Heart right ventricle (tissue), 16 donors: ENCODE measurements at regions not wholly inside any gene's neighbourhood (a gene's known extent, or its start where the extent isn't known, plus 50 kb on each side); places are given as distances from the start of the nearest gene placed in this dataset.

Experiments
- ATAC-seq, 8 donors: fragments of 200-7000 bp; cut with Tn5 transposase; one replicate each; pipeline ENCODE4 v1.9.1; 2020; ENCODE audit warnings: mild to moderate bottlenecking in 8 of 8, moderate library complexity in 8 of 8, moderate number of reproducible peaks in 1 of 8
- DNase-seq, 2 donors: peaks; one replicate each; pipeline ENCODE4 v3.0.0-alpha.2; 2020
- H3K27ac ChIP-seq, 10 donors: fragments of 200-600 bp; sonication (generic) in 2 of 10; one replicate each; pipeline versions ENCODE4 v1.5.0 to v1.8.0; 2020 to 2022; ENCODE audit warnings: mild to moderate bottlenecking in 3 of 10
- H3K27me3 ChIP-seq, 7 donors: fragments of 200-600 bp; one replicate each; pipeline ENCODE4 v1.8.0; 2021 to 2022; ENCODE audit warnings: mild to moderate bottlenecking in 2 of 7
- H3K36me3 ChIP-seq, 9 donors: fragments of 200-600 bp; sonication (generic) in 1 of 9; one replicate each; pipeline versions ENCODE4 v1.5.0 to v1.8.0; 2020 to 2022; ENCODE audit warnings: mild to moderate bottlenecking in 2 of 9
- H3K4me1 ChIP-seq, 9 donors: fragments of 200-600 bp; sonication (generic) in 1 of 9; one replicate each; pipeline versions ENCODE4 v1.5.0 to v1.8.0; 2020 to 2022; ENCODE audit warnings: mild to moderate bottlenecking in 4 of 9
- H3K4me3 ChIP-seq, 10 donors: fragments of 200-600 bp; sonication (generic) in 2 of 10; one replicate each; pipeline versions ENCODE4 v1.5.0 to v1.8.0; 2020 to 2022; ENCODE audit warnings: mild to moderate bottlenecking in 7 of 10, moderate library complexity in 2 of 10
- H3K9me3 ChIP-seq, 11 donors: fragments of 200-600 bp in 10 of 11; sonication (generic) in 2 of 11; one replicate each; pipeline versions ENCODE4 v1.5.0 to v1.8.0; 2013 to 2022; ENCODE audit warnings: mild to moderate bottlenecking in 2 of 11, control low read depth in 1 of 11, moderate library complexity in 1 of 11
- WGBS, 2 donors: extraction: QIAGEN DNeasy Blood & Tissue Kit; methylation state at CpG; one replicate each; pipeline ENCODE4 v1.1.7; 2013; ENCODE audit warnings: inconsistent platforms in 1 of 2; 5-methylcytosine and 5-hydroxymethylcytosine counted together
- intact Hi-C, 10 donors: fragments of 100-400 bp; cut with DNase I; formaldehyde crosslinking; loops; one replicate each; pipeline versions ENCODE4 v1.11.1 to v1.14.2; 2022
- TF ChIP-seq, protein P1 (sequence below), 9 donors: fragments of 200-600 bp; sonication (generic) in 2 of 9; IDR thresholded peaks; one replicate each; pipeline versions ENCODE4 v1.5.0 to v1.8.0; 2021 to 2022; ENCODE audit warnings: antibody characterized with exemption in 9 of 9, mild to moderate bottlenecking in 5 of 9, moderate library complexity in 1 of 9
- donor health status: Arrhythmogenic right ventricular cardiomyopathy.
- donor health status: ischemic (EF 13 %, LVEDD 7.1; RV severe dilation, severe dysfunction).
- donor health status: healthy with polysubstance abuse.
- donor health status: DM: no; HTN: yes; CAD: no.
- donor health status: DM: no; HTN: no; CAD: no.
- donor health status: ischemic (EF 25% LVEDD 6.9; RV normal size, moderate dysfunction).
- donor health status: ischemic (EF 25% LVEDD 5.7; RV mildly dilated, moderate dysfunction).
- donor health status: healthy.
- donor health status: DM: yes; HTN: yes; CAD: no.
- donor health status: Ischemic cardiomyopathy.
- donor health status: ischemic (EF 35%, LVEDD 5.7; RV mildly dilated, moderate dysfunction).
- donor health status: nonischemic (EF 11% LVEDD 7.7; RV severe dilation, severe dysfunction).
- donor health status: DM: yes; HTN: yes; CAD: no.
- donor health status: PGD.
- donor health status: ischemic (EF 29% LVEDD 5.4; RV normal size, mild dysfunction).
- donor health status: nonischemic (EF 23%, LVEDD 6.1; RV moderate dilation, normal function).

DNA sequence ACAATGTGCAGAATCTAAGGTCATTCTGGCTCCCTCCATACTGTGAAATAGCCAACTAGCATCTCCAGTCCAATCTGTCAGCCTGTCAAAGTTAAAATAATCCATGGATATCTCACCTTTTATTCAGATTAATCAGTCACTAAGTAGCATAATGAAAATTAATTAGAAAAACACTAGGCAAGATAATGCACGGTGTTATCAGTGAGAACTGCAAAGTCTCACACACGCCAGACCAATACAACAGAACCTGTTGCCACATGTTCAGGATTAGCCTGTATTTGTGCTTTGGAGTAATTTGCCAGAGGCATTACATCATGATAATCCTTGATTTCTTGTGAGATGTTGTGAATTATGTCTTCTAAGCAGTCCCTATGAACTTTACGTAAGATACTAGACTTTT is 820.4 kb upstream of the ALCAM start:
- no peaks in the 10 kb centered on the region for H3K36me3 ChIP-seq
- TF ChIP-seq, protein P1, sequence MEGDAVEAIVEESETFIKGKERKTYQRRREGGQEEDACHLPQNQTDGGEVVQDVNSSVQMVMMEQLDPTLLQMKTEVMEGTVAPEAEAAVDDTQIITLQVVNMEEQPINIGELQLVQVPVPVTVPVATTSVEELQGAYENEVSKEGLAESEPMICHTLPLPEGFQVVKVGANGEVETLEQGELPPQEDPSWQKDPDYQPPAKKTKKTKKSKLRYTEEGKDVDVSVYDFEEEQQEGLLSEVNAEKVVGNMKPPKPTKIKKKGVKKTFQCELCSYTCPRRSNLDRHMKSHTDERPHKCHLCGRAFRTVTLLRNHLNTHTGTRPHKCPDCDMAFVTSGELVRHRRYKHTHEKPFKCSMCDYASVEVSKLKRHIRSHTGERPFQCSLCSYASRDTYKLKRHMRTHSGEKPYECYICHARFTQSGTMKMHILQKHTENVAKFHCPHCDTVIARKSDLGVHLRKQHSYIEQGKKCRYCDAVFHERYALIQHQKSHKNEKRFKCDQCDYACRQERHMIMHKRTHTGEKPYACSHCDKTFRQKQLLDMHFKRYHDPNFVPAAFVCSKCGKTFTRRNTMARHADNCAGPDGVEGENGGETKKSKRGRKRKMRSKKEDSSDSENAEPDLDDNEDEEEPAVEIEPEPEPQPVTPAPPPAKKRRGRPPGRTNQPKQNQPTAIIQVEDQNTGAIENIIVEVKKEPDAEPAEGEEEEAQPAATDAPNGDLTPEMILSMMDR (IDR thresholded peaks at IDR 0.05): no peak
- no peaks in the 10 kb centered on the region for H3K9me3 ChIP-seq
- DNase-seq (no peak), ATAC-seq (no peak)
- H3K27me3 ChIP-seq: no peaks in the 10 kb centered on the region
- intact Hi-C loops: no loop called here
- H3K4me3 ChIP-seq: no peak overlapping the region
- no peaks in the 10 kb centered on the region for H3K4me1 ChIP-seq
- no peak overlapping the region for H3K27ac ChIP-seq
- 61 to 63% methylated on average over 3 of the region's 3 CpGs for WGBS, 2 donors

DNA sequence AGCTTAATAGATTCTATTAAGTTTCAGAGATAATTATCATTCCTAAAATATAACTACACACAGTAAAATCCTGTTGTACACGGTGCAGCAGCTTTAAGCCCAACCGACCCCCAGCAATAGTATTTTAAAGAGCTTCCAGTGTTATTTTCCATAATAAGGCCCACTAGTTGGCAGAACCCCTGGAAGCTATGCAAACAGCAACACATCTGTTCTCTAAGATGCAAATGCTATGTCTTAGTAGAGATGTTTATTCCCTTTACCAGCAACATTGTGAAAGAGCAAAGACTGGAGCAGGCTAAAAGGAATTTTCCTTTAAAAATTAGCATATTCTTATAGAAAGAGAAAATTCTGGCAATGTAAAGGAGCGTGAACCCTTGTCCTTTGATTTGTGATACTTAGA is 819.7 kb upstream of the ALCAM start:
- no peak for ATAC-seq

DNA sequence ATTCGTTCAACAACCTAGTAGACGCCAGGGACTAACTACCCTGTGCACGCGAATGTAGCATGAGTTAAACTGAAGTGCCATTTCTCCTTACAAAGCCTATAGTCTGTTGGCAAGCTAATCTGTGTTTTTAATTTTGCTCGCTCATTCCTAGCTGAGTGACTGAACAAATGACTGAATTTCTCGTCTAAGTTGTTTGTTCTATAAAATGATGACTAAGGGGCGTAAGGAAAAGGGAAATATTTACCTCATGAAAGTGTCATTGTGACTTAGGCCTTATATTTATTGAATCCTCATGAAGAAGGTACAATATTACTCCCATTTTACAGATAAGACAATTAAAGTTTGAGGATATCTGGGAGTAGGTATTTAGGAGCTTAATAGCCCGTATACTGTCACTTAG is 818.3 kb upstream of the ALCAM start:
- H3K27ac ChIP-seq: no peak overlapping the region
- TF ChIP-seq, protein P1 (IDR thresholded peaks at IDR 0.05): no peak
- intact Hi-C loops: no loop called here
- no peaks in the 10 kb centered on the region for H3K27me3 ChIP-seq
- no peaks in the 10 kb centered on the region for H3K36me3 ChIP-seq
- WGBS, 2 donors: 68 to 90% methylated on average over 8 of the region's 8 CpGs
- H3K4me1 ChIP-seq: no peaks in the 10 kb centered on the region
- DNase-seq (no peak), ATAC-seq (no peak)
- no peaks in the 10 kb centered on the region for H3K9me3 ChIP-seq
- H3K4me3 ChIP-seq: no peak overlapping the region

More for the DNA sequence above, 819.7 kb upstream of the ALCAM start:
- WGBS, 2 donors: 46 to 53% methylated on average over 3 of the region's 3 CpGs
- Histone ChIP-seq H3K36me3 (no peaks in the 10 kb centered on the region), H3K27ac (no peak overlapping the region), H3K9me3 (no peaks in the 10 kb centered on the region), H3K4me3 (no peak overlapping the region), H3K4me1 (no peaks in the 10 kb centered on the region), H3K27me3 (no peaks in the 10 kb centered on the region)
- TF ChIP-seq, protein P1 (IDR thresholded peaks at IDR 0.05): no peak
- intact Hi-C loops: no loop called here
- DNase-seq: no peak

DNA sequence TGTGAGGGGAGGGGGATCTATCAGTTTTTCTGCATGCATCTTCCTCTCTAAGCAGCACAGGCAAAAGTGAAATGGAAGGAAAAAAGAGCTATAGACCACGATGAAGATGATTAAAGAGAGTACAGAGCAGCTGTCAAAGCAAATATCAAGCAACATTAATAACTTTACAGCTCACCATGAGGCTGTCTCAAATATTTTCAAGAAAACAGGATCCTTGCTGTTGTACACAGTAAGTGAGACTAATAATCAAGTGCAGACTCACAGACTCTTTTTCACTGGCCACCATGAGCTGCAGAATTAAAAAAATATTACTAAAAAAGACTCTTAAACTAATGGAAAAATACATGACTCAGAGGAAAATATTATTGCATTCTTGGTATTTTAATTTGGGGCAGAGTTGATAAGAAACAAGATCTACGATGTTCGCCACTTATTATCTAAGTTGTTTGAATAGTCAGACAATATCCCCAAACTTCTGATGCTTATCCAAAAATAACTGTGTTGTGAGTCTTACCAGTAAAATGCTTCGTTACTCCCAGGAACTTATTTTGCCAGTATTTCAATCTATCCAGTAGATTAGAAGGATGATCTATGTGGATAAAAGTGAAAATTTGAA is 817.5 kb upstream of the ALCAM start:
- ATAC-seq: no peak
- DNase-seq: no peak
- Histone ChIP-seq H3K36me3 (no peaks in the 10 kb centered on the region), H3K9me3 (no peaks in the 10 kb centered on the region), H3K27ac (no peak overlapping the region), H3K27me3 (no peaks in the 10 kb centered on the region), H3K4me1 (no peaks in the 10 kb centered on the region), H3K4me3 (no peak overlapping the region)
- TF ChIP-seq, protein P1 (IDR thresholded peaks at IDR 0.05): no peak
- 46 to 62% methylated on average over 4 of the region's 4 CpGs for whole genome bisulfite sequencing, 2 donors
- intact Hi-C loops: no loop called here
